ENCODE measurements at regions not wholly inside any gene's neighbourhood (a gene's known extent, or its start where the extent isn't known, plus 50 kb on each side); places are given as distances from the start of the nearest gene placed in this dataset.
"Not testable (repeated sequence)": the region's sequence is repeated elsewhere in the genome, so short reads cannot be mapped to it uniquely, and the experiment has no call there.

DNA sequence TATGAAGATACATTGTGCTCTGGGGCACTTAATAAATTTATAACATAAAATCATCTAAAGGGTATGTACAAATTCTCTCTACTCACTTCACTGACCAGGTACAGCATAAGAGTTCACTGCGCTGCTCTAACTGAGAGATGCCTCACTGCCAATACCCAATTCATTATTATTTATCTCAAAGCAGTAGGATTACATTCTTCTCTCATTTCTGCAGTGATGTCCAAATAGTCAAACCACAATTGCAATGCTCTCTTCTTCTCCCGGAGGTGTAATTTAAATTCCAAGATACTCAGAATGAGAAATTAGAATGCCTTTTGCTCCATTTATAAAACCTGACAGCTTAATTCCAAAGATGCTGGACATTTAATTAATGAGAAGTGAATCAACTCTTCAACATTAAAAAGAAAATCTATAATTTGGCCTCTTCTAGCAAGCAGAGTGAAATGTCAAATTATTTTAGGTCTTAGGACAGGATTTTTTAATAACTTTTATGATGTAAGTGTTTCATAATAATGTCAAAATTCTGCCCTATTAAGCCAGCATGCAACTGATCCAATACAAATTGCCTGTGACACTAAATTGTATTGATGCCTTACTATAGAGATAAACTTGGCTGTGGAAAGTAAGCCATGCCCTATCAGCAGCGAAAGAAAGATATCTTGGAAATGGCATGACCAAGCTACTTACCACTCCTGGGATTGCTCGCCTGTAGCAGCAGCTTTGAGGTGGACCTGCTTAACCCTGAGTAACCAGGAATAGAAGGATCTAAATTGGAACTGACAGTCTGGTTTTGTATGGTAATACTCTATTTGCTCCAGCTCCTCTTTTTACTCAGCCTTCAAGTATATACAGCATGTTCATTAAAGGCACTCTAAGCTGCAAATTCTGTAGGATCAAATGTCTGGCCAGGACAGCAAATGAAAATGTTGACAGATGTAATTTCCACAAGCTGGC, 374.2 kb upstream of the TYRP1 start:
- no peak for FAIRE-seq

GRCh38 chr9:12329623-12329985, 363.6 kb upstream of the TYRP1 start:
- no peak for DNase-seq (ENCODE audit: insufficient read length, low spot score)

More for the DNA sequence above, 374.2 kb upstream of the TYRP1 start:
- no peak for DNase-seq (ENCODE audit: insufficient read length, low spot score)

DNA sequence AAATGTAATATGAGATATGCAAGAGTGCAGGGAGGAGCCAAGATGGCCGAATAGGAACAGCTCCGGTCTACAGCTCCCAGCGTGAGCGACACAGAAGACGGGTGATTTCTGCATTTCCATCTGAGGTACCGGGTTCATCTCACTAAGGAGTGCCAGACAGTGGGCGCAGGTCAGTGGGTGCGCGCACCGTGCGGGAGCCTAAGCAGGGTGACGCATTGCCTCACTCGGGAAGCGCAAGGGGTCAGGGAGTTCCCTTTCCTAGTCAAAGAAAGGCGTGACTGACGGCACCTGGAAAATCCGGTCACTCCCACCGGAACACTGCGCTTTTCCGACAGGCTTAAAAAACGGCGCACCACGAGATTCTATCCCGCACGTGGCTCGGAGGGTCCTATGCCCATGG, 359.2 kb upstream of the TYRP1 start:
- not testable (repeated sequence) for FAIRE-seq

More at GRCh38 chr9:12329623-12329985, 363.6 kb upstream of the TYRP1 start:
- no peak for FAIRE-seq

DNA sequence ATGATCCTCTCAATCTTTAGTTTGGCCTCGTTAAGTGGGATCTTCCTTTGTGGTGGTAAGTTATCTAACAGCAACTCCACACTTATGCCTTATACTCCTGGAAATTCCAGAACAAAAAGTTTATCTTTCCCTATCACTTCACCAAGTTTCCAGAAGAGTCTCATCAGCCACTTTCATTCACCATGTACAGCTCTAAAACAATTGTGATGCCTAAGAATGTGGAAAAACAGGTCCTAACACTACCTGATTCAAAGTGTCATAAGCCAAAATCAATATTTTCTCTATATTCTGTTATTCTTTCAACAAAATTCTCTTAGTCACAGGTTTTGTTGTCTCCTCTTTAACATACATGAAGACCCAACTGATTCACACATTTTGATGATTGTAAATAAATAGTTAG, 342.4 kb upstream of the TYRP1 start:
- FAIRE-seq: no peak
- no peak for DNase-seq (ENCODE audit: insufficient read length, low spot score)

More for the DNA sequence above, 359.2 kb upstream of the TYRP1 start:
- DNase-seq (ENCODE audit: insufficient read length, low spot score): not testable (repeated sequence)

DNA sequence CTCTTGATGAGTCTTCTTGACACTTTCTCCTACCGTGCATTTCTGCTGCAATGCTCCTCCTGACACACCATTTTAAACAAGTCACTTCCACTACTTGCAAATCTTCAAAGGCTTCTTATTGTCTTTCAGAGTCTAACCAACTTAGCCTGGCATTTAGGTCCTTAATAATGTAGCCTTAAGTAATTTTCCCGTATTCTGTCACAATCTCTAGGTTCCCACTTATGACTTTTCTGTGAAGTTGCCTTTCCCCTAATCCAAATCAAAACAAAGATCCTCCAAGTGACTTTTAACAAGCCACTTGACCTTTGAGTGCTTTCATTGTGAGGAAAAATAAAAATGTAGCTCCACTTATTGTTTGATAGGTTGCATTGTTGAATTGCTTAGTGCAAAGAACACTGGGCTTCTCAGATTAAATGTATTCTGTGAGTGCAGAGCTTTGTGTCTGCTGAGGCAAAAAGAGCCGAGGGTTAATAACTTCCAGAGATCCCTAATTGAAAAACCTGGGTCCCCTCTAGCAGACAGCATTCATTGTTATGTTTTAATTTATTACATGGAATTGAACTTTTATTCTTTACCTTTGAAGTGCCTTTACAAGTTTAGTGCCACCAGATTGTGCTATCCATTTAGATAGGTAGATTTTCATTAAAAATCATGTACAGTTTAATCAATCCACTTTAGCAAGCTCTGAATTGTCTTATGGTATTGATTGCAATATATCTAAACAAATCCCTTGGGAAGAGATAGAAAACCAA, 341.7 kb upstream of the TYRP1 start:
- FAIRE-seq (no peak), DNase-seq (ENCODE audit: insufficient read length, low spot score) (no peak)

DNA sequence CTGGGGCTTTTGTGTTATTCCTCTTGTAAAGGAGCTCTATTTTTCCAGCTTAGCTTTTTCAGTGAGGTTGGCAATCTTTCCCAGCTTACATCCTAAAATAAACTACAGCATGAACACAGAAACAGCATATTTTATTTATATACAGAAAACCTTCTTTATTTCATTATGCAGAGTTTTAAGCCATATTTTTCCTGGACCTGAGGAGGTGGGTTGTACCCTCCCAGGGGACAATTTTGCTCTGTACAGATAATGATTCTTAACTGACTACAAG, 341.2 kb upstream of the TYRP1 start:
- FAIRE-seq (no peak), DNase-seq (ENCODE audit: insufficient read length, low spot score) (no peak)

DNA sequence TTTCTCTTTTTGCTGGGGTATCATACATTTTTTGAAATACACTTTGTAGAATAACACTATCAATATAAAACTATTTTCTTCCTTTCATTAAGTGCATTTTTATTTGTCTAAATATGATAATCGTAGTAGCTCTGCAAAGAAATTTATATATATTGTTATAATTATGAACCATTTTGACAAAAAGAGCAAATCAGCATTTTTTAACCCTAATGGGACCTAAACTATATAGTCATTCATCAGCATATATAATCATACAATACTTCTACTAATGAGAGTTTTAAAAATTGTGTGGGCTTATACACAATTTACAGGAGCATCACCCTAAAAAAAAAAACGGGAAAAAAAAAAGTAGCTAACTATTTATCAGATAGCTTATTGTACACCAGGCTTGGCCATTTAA, 329.7 kb upstream of the TYRP1 start:
- FAIRE-seq: no peak
- no peak for DNase-seq (ENCODE audit: insufficient read length, low spot score)

DNA sequence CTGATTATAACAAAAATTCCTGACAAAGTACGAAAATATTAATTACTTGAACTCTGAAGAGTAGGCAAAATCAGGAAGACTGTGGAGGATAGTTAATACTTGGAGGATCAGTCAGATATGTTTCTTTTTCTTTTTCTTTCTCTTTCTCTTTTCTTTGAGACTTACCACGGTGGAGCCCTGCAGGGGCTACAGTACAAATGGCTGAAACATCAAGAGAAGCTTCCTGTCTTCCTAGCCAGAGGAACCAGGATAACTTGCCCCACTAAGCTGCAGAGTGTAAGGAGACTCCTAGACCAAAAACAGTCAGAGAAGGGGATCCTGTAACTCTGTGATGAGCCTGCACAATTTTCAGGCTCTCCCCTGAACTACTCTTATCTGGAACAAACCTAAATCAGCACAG, 324.6 kb upstream of the TYRP1 start:
- DNase-seq (ENCODE audit: insufficient read length, low spot score): no peak
- FAIRE-seq: no peak

DNA sequence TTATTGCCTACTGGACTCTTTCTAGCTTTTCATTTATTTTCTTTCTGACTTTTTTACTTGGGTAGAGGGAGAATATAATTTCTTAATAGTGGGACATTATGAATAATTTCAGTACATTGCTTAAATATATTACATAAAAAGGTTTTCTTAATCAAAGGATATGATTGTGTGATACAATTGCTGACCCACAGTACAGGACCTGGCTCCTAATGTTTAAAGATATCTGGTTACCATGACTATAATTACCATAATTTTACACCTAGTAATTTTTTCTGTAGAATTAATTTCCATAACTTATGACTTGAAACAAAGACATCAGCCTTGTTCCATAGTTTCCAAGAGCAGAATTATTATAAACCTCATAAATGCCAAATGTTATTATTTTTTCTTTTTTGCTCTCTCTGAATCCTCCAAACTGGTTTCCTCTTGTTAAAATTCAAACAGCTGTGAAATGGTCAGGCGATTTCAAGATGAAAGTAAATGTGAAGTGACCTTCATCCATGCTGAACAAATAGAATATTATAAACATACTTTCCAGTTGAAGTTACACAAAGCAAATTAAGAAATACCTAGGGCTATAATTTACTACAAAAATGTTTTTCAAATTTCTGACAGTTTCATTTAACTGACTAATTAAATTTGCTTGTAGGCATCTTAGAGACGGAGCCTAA, 301.2 kb upstream of the TYRP1 start:
- DNase-seq (ENCODE audit: insufficient read length, low spot score) (no peak), FAIRE-seq (no peak)

GRCh38 chr9:12394105-12394504, 299.1 kb upstream of the TYRP1 start:
- no peak for DNase-seq (ENCODE audit: insufficient read length, low spot score)
- no peak for FAIRE-seq

DNA sequence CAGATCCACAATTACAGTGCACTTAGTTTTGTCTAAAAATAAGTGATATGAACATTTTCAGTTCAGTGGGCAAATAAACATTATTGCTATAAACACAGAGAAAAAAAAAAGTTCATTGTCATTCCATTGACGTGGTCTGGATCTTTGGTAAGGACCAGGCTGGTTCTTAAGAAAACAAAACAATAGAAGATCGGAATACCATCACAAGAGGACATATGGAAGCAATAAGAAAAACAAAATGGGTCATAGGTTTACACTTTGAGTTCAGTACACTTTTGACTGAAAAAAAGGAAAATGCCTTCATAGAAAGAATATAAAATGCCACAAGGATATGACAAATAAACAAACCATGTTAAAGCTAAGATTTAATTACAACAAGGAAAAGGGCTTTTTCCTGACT, 289.5 kb upstream of the TYRP1 start:
- FAIRE-seq (no peak), DNase-seq (ENCODE audit: insufficient read length, low spot score) (no peak)

GRCh38 chr9:12413986-12414385, 279.2 kb upstream of the TYRP1 start:
- DNase-seq (ENCODE audit: insufficient read length, low spot score) (no peak), FAIRE-seq (no peak)

- no peak for DNase-seq (ENCODE audit: insufficient read length, low spot score)
- FAIRE-seq: no peak
Observed at GRCh38 chr9:12414514-12414913, 278.7 kb upstream of the TYRP1 start.

- DNase-seq (ENCODE audit: insufficient read length, low spot score) (no peak), FAIRE-seq (no peak)
Observed at GRCh38 chr9:12415361-12415760, 277.8 kb upstream of the TYRP1 start.

DNA sequence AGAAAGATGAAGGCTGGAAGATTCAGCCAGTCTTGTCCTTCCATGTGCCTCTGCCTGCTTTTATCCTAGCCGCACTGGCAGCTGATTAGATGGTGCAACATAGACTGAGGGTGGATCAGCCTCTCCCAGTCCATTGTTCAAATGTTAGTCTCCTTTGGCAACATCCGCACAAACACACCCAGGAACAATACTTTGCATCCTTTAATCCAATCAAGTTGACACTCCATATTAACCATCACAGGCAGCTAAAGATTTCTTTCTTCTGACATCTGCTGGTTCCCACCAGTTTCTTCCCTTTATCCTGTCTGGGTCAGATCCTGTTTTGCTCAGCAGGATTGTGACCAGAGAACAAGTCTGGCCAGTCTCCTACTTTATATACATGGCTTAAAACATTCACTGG, 276.5 kb upstream of the TYRP1 start:
- DNase-seq (ENCODE audit: insufficient read length, low spot score) (no peak), FAIRE-seq (no peak)

- DNase-seq (ENCODE audit: insufficient read length, low spot score): no peak
- FAIRE-seq: no peak
Observed at GRCh38 chr9:12424243-12424642, 268.9 kb upstream of the TYRP1 start.

- FAIRE-seq (no peak), DNase-seq (ENCODE audit: insufficient read length, low spot score) (no peak)
Observed at GRCh38 chr9:12425878-12426864, 267.0 kb upstream of the TYRP1 start.

GRCh38 chr9:12439267-12439666, 253.9 kb upstream of the TYRP1 start:
- DNase-seq (ENCODE audit: insufficient read length, low spot score) (no peak), FAIRE-seq (no peak)

DNA sequence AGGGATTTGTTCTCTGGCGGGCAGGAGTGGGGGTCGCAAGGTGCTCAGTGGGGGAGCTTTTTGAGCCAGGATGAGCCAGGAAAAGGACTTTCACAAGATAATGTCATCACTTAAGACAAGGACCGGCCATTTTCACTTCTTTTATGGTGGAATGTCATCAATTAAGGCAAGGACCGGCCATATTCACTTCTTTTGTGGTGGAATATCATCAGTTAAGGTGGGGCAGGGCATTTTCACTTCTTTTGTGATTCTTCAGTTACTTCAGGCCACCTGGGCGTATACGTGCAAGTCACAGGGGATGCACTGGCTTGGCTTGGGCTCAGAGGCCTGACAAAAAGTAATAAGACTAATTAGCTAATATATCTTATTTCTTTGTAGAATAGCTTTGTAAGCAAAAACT, 252.1 kb upstream of the TYRP1 start:
- DNase-seq (ENCODE audit: insufficient read length, low spot score); FAIRE-seq: not testable (repeated sequence)

GRCh38 chr9:12441506-12441905, 251.7 kb upstream of the TYRP1 start:
- no peak for DNase-seq (ENCODE audit: insufficient read length, low spot score)
- no peak for FAIRE-seq

Measured in GM19239 (cell line).